GM12872 (cell line): ENCODE measurements at regions not wholly inside any gene's neighbourhood (a gene's known extent, or its start where the extent isn't known, plus 50 kb on each side); places are given as distances from the start of the nearest gene placed in this dataset.

Experiments
- TF ChIP-seq, protein P1 (sequence below): IDR thresholded peaks from 3 replicates; pipeline ENCODE4 v1.5.1; 2011; ENCODE audit warnings: low read depth, mild to moderate bottlenecking, low read length, moderate library complexity; ENCODE audit not compliant: insufficient read depth

DNA sequence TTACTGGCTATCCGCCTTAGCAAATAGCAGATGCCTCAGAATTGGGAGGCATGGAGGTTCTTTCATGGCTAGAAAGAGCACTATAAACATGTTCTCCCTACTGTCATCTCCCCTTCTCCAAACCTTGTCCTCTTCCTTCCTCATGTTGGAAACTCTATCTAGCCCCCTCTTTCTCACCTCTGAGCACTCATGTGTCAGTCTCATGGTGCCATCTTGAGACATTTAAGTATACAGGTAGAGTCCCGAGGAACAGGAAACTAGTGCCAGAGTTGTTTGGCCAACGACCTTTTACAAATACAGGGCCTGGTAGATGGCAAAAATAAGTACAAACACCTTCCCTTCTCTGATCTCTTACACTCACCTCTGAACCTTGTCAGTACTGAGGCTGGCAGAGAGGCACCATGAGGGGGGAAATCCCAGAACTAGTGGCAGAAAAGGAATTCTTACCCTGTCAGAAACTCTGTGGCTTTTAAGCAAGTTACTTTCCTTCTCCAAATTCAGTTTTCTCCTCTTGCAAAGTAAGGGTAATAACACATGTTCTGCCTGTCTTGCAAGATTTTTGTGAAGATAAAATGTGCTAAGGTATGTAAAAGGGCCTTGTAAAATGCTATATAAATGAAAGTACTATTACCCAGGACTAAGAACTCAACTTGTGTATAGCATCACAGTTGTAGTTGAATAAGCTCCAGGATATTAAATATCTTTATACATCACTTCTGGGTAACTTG, 94.1 kb upstream of the SNX2 start:
- TF ChIP-seq, protein P1, sequence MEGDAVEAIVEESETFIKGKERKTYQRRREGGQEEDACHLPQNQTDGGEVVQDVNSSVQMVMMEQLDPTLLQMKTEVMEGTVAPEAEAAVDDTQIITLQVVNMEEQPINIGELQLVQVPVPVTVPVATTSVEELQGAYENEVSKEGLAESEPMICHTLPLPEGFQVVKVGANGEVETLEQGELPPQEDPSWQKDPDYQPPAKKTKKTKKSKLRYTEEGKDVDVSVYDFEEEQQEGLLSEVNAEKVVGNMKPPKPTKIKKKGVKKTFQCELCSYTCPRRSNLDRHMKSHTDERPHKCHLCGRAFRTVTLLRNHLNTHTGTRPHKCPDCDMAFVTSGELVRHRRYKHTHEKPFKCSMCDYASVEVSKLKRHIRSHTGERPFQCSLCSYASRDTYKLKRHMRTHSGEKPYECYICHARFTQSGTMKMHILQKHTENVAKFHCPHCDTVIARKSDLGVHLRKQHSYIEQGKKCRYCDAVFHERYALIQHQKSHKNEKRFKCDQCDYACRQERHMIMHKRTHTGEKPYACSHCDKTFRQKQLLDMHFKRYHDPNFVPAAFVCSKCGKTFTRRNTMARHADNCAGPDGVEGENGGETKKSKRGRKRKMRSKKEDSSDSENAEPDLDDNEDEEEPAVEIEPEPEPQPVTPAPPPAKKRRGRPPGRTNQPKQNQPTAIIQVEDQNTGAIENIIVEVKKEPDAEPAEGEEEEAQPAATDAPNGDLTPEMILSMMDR = no peak

DNA sequence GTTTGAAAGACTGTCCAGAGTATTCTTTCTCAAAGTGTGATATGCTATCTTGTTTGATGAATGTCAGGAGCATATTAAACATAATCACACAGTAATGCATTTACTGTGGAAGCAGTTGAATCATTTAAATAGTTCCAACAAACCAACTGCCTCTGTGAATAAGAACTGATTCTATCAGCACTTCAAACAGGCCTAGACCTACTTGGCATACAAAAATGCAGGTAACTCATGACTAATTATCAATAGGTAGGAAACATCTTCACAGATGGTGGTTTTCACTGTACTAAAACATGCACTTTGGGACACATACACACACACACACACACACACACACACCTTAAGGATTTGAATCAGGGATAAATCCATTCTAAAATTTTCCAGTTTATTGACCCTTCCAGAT, 91.2 kb upstream of the SNX2 start:
- TF ChIP-seq, protein P1 = no peak

DNA sequence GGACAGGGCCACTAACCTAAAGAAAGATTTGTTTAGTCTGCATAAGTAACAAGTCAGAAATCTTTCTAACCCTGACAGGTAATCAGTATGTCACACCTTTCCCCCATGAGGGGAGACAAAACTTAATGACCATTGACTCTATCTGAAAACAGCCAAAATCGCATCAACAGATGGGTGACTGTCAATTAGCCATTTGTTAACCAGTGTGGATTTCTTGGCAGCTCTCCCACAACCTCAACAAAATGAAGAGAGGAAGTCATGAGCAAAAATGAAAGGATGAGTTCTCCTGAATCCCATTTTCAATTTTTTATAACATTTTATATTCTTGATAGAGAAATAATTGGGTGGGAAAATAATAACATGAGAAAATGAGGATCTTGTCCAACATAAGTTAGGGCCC, 84.6 kb upstream of the SNX2 start:
- TF ChIP-seq, protein P1 = no peak

DNA sequence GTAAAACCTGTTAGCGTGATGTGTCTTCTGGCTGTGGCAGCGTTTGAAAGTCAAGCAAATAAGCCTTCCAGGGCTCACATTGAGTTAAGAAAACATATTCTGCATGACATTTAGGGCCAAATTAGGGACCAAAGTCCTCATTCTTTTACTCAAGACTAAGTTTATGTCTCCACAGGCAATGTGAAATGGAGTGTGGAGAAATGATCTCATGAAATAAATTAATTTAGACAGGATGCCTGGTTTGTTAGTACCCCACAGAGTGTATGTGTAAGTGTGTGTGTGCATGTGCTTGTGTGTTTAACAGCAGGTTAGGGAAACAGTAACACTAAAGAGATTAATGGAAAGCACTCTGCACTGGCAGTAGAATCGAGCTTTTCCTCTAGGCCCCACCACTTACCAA, 82.9 kb upstream of the SNX2 start:
- TF ChIP-seq, protein P1 = no peak

DNA sequence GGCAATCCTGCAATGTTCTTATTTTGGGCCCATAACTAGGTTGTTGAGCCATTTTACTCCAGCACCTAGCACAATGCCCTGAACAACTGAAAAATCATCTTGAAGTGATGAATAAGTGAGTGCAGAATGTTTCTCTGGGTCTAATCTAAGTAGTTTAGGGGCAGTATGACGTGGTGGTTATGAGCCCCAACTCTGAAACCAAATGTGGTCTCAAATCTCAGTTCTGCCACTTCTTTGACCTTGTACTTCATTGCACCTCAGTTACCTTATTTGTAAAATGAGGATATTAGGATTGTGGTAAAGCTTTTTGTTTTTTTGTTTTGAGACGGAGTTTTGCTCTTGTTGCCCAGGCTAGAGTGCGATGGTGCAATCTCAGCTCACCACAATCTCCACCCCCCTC, 80.9 kb upstream of the SNX2 start:
- TF ChIP-seq, protein P1 = no peak

DNA sequence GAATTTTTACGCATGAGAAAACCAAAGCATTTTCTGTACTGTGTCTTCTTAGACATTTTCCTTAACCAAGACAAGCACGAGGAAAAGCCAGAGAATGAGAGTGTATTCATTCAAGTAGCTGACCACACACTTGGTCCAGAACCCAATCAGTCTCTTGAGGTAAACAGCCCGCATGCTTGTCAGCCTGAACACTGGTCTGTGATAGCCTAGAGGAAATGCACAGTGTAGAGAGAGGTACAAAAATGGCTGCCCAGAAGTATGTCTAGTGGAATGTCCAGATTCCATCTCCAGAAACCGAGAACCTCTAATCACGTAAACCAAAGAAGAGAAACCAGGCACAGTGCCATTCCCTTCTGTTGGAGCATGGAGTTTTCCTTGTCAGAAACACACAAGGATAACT, 80.0 kb upstream of the SNX2 start:
- TF ChIP-seq, protein P1 = no peak

DNA sequence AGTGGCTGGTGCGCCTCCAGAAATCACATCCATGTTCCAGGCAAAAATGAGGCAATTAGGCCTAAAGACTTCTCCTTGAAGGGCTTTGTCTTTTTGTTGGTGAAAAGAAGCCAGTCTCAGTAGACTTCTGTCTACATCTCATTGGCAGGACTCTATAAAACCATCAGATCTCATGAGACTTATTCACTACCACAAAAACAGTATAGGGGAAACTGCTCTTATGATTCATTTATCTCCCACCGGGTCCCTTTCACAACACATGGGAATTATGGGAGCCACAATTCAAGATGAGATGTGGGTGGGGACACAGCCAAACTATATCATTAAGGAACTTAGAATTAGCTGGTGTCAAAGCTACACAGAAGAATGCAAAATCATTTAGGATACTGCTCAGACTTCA, 77.7 kb upstream of the SNX2 start:
- TF ChIP-seq, protein P1 = no peak

DNA sequence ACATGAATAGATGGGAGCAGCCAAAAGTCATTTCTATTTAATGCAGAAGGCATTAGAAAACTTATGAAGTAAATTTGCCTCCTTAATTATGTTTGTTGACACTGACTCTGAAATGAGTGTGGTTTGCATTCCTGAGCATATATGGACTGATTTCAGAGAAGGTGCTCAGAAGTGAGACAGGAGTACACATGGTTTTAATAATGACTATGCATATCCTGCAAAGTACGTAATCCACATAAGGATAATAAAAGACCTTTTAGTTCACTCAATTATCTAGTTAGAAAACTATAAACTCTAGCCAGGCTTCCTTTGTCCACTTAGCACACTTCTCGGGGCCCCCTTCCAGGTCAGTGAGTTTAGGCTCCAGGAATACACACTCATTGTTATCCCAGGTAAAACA, 75.7 kb upstream of the SNX2 start:
- TF ChIP-seq, protein P1 = no peak
